NCI-H2171 (cell line): ENCODE measurements at regions not wholly inside any gene's neighbourhood (a gene's known extent, or its start where the extent isn't known, plus 50 kb on each side); places are given as distances from the start of the nearest gene placed in this dataset.
"Not testable (repeated sequence)": the region's sequence is repeated elsewhere in the genome, so short reads cannot be mapped to it uniquely, and the experiment has no call there.

ENCODE experiments used
- DNase-seq: peaks from one replicate; lab custom pipeline; 2025; lab: John Stamatoyannopoulos, UW

GRCh38 chr16:29145086-29145485 lies 160.2 kb downstream of the LAT start:
- DNase-seq: not testable (repeated sequence)

GRCh38 chr16:29144669-29145062 lies 159.8 kb downstream of the LAT start:
- DNase-seq: not testable (repeated sequence)

GRCh38 chr16:29143739-29144668 lies 159.2 kb downstream of the LAT start:
- DNase-seq: not testable (repeated sequence)

GRCh38 chr16:29142506-29142905 lies 157.7 kb downstream of the LAT start:
- not testable (repeated sequence) for DNase-seq

- DNase-seq: no peak
Observed at GRCh38 chr16:29141586-29142324, 156.9 kb downstream of the LAT start.

- not testable (repeated sequence) for DNase-seq
Observed at GRCh38 chr16:29141121-29141520, 156.3 kb downstream of the LAT start.

- not testable (repeated sequence) for DNase-seq
Observed at GRCh38 chr16:29139901-29140855, 155.3 kb downstream of the LAT start.

- DNase-seq: no peak
Observed at GRCh38 chr16:29139261-29139802, 154.5 kb downstream of the LAT start.

GRCh38 chr16:29138698-29139097 lies 153.8 kb downstream of the LAT start:
- not testable (repeated sequence) for DNase-seq

- not testable (repeated sequence) for DNase-seq
Observed at GRCh38 chr16:29137894-29138662, 153.2 kb downstream of the LAT start.

- DNase-seq: not testable (repeated sequence)
Observed at GRCh38 chr16:29137461-29137860, 152.6 kb downstream of the LAT start.

GRCh38 chr16:29136916-29137315 lies 152.1 kb downstream of the LAT start:
- not testable (repeated sequence) for DNase-seq

- not testable (repeated sequence) for DNase-seq
Observed at GRCh38 chr16:29136046-29136696, 151.3 kb downstream of the LAT start.

GRCh38 chr16:29135098-29135497 lies 150.2 kb downstream of the LAT start:
- not testable (repeated sequence) for DNase-seq

GRCh38 chr16:29133681-29134430 lies 149.0 kb downstream of the LAT start:
- DNase-seq: not testable (repeated sequence)

- DNase-seq: not testable (repeated sequence)
Observed at GRCh38 chr16:29132869-29133268, 148.0 kb downstream of the LAT start.

GRCh38 chr16:29132444-29132843 lies 147.6 kb downstream of the LAT start:
- DNase-seq: not testable (repeated sequence)

GRCh38 chr16:29130901-29131851 lies 146.3 kb downstream of the LAT start:
- DNase-seq: not testable (repeated sequence)
